Tibial nerve (tissue), 4 donors: ENCODE measurements at regions not wholly inside any gene's neighbourhood (a gene's known extent, or its start where the extent isn't known, plus 50 kb on each side); places are given as distances from the start of the nearest gene placed in this dataset.

Experiments used
- DNase-seq, 2 donors: peaks; one replicate each; pipeline ENCODE4 v3.0.0-alpha.2; 2019; ENCODE audit warnings: low spot score in 2 of 2
- H3K27ac ChIP-seq, 4 donors: fragments of 200-600 bp; sonication (generic) in 3 of 4; one replicate each; pipeline ENCODE4 v1.5.1; 2017 to 2019; ENCODE audit warnings: mild to moderate bottlenecking in 1 of 4
- H3K27me3 ChIP-seq, 2 donors: fragments of 200-600 bp; sonication (generic) in 1 of 2; one replicate each; pipeline versions ENCODE4 v1.5.1 to v1.6.0; 2017 to 2019
- H3K36me3 ChIP-seq, 3 donors: fragments of 200-600 bp; sonication (generic); one replicate each; pipeline ENCODE4 v1.5.1; 2018 to 2019
- H3K4me1 ChIP-seq, 4 donors: fragments of 200-600 bp; sonication (generic) in 3 of 4; one replicate each; pipeline ENCODE4 v1.5.1; 2017 to 2019
- H3K4me3 ChIP-seq, 4 donors: fragments of 200-600 bp; sonication (generic) in 3 of 4; one replicate each; pipeline ENCODE4 v1.5.1; 2017 to 2019; ENCODE audit warnings: mild to moderate bottlenecking in 1 of 4, moderate library complexity in 1 of 4
- H3K9me3 ChIP-seq, 4 donors: fragments of 200-600 bp; sonication (generic) in 3 of 4; one replicate each; pipeline ENCODE4 v1.5.1; 2017 to 2019
- EP300 ChIP-seq, 2 donors: sonication (generic); formaldehyde crosslinking; IDR thresholded peaks; one replicate each; pipeline ENCODE4 v1.6.1; 2017; ENCODE audit warnings: antibody characterized with exemption in 2 of 2, mild to moderate bottlenecking in 1 of 2
- POLR2A ChIP-seq, 2 donors: fragments of 450-650 bp; IDR thresholded peaks; one replicate each; pipeline ENCODE4 v1.6.1; 2017; ENCODE audit warnings: antibody characterized with exemption in 2 of 2, mild to moderate bottlenecking in 2 of 2, moderate library complexity in 2 of 2
- WGBS, 2 donors: methylation state at CpG; one replicate each; pipeline ENCODE4 v1.1.5; 2018; 5-methylcytosine and 5-hydroxymethylcytosine counted together
- TF ChIP-seq, protein P1 (sequence below), 5 experiments: fragments of 200-600 bp in 3 of 5; fragments of 450-650 bp in 2 of 5; sonication (generic) in 3 of 5; IDR thresholded peaks; one replicate each; pipeline ENCODE4 v1.5.1; 2016 to 2019; ENCODE audit warnings: antibody characterized with exemption in 5 of 5, mild to moderate bottlenecking in 3 of 5, moderate library complexity in 2 of 5

DNA sequence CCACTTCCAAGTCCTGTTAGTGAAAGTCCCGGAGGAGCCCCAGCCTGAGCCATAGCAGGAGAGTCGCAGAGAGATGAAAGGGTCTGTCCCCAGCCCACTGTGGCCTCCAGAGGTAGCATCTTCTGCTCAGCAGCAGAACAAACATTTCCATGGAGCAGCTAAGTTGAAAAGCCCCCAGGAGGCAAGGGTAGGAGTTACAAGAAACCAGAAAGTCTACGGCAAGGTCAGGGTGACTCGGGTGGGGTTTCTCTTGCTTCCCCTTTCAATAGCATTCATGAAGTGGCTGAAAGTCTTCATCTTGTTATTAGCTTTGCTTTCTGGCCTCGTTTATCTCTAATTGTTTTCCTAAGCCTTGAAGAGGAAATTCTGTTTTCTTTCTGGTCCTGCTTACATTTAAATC is 151.2 kb upstream of the DIO3 start:
- no peak overlapping the region for H3K4me3 ChIP-seq
- H3K36me3 ChIP-seq = no peaks in the 10 kb centered on the region
- WGBS, 2 donors = 44 to 51% methylated on average over 5 of the region's 5 CpGs
- no peaks in the 10 kb centered on the region for H3K9me3 ChIP-seq
- H3K27ac ChIP-seq = no peak overlapping the region
- H3K27me3 ChIP-seq = peaks cover 0 to 4% of the 10 kb centered on the region in 2 donors
- no peak for DNase-seq
- TF ChIP-seq, protein P1, sequence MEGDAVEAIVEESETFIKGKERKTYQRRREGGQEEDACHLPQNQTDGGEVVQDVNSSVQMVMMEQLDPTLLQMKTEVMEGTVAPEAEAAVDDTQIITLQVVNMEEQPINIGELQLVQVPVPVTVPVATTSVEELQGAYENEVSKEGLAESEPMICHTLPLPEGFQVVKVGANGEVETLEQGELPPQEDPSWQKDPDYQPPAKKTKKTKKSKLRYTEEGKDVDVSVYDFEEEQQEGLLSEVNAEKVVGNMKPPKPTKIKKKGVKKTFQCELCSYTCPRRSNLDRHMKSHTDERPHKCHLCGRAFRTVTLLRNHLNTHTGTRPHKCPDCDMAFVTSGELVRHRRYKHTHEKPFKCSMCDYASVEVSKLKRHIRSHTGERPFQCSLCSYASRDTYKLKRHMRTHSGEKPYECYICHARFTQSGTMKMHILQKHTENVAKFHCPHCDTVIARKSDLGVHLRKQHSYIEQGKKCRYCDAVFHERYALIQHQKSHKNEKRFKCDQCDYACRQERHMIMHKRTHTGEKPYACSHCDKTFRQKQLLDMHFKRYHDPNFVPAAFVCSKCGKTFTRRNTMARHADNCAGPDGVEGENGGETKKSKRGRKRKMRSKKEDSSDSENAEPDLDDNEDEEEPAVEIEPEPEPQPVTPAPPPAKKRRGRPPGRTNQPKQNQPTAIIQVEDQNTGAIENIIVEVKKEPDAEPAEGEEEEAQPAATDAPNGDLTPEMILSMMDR (IDR thresholded peaks at IDR 0.05) = no peak
- TF ChIP-seq EP300 (IDR thresholded peaks at IDR 0.05) (no peak), POLR2A (IDR thresholded peaks at IDR 0.05) (no peak)
- H3K4me1 ChIP-seq = peaks cover 0 to 15% (median 3%) of the 10 kb centered on the region in 4 donors

DNA sequence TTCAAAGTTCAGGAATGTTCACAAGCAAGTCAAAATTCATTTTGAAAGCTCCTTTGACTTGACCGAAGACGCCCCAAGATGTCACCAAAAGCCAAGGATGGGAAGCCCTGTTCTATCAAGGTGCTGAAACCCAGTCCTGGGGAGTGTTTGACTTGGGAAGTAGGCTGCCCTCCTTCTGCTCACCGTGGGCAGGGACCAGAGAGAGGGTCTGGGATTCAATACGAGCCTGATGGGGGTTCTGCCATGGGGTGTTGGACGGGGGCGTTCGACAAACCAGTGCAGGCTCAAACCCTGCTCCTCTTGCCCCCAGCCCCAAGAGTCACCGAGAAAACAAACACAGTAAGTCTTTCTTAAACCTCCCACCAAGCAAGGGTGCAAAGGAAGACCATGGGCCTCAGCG is 150.1 kb upstream of the DIO3 start:
- peaks cover 0 to 15% (median 2%) of the 10 kb centered on the region in 4 donors for H3K4me1 ChIP-seq
- peaks cover 0 to 4% of the 10 kb centered on the region in 2 donors for H3K27me3 ChIP-seq
- WGBS, 2 donors = 92% methylated on average over 8 to 9 of the region's 9 CpGs
- TF ChIP-seq, protein P1 (IDR thresholded peaks at IDR 0.05) = no peak
- no peak for TF ChIP-seq EP300 (IDR thresholded peaks at IDR 0.05)
- TF ChIP-seq POLR2A (IDR thresholded peaks at IDR 0.05) = no peak
- no peak overlapping the region for H3K27ac ChIP-seq
- no peak overlapping the region for H3K4me3 ChIP-seq
- no peak for DNase-seq
- no peaks in the 10 kb centered on the region for H3K9me3 ChIP-seq
- no peaks in the 10 kb centered on the region for H3K36me3 ChIP-seq

DNA sequence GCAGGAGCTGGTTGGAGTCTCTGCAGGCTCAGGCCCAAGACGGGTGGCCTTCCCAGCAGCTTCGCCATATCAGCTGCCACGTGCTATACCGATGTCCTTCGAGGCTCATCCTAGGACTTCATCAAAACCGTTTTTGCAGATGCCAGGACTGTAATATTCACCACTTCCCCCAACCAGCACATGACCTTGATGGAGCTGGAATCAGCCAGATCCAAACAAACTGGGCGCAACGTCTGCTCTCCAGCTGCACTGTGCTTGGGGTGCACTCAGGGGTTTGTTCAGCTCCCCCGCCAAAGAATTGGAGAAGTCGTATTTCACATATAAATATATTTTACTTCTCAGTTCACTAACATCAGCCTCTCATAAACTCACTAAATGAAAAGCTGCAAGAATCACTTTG is 149.5 kb upstream of the DIO3 start:
- no peak for DNase-seq
- H3K9me3 ChIP-seq = no peaks in the 10 kb centered on the region
- H3K27ac ChIP-seq = no peak overlapping the region
- no peak overlapping the region for H3K4me3 ChIP-seq
- H3K36me3 ChIP-seq = no peaks in the 10 kb centered on the region
- TF ChIP-seq EP300 (IDR thresholded peaks at IDR 0.05) = no peak
- TF ChIP-seq, protein P1 (IDR thresholded peaks at IDR 0.05) = no peak
- H3K27me3 ChIP-seq = peaks cover 0 to 1% of the 10 kb centered on the region in 2 donors
- peaks cover 0 to 15% (median 2%) of the 10 kb centered on the region in 4 donors for H3K4me1 ChIP-seq
- 89 to 93% methylated on average over 10 of the region's 10 CpGs for WGBS, 2 donors

DNA sequence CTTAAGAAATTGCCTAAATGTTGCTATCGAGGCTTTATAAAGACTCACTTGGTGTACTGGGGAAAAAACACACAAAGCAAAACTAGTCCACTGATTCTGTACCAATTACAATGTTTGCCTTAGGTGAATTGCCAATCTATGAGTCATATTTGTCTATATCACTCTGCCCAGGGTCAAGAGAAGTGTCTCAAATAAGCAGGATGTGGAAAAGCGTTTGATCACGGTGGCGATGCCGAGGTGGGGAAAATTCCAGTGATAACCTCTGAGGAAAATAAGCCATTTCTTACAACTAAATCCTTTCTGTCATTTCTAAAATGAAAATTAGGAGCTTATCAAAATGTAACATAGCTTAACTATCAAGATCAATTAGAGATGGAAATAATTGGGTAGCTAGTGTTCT is 148.6 kb upstream of the DIO3 start:
- TF ChIP-seq EP300 (IDR thresholded peaks at IDR 0.05) (no peak), POLR2A (IDR thresholded peaks at IDR 0.05) (no peak)
- TF ChIP-seq, protein P1 (IDR thresholded peaks at IDR 0.05) = no peak
- Histone ChIP-seq H3K4me3 (no peak overlapping the region), H3K36me3 (no peaks in the 10 kb centered on the region), H3K27ac (no peak overlapping the region), H3K27me3 (no peaks in the 10 kb centered on the region), H3K9me3 (peaks cover 0 to 6% (median 0%) of the 10 kb centered on the region in 4 donors), H3K4me1 (peaks cover 0 to 8% (median 1%) of the 10 kb centered on the region in 4 donors)
- DNase-seq = no peak
- 57 to 79% methylated on average over 5 of the region's 5 CpGs for WGBS, 2 donors

DNA sequence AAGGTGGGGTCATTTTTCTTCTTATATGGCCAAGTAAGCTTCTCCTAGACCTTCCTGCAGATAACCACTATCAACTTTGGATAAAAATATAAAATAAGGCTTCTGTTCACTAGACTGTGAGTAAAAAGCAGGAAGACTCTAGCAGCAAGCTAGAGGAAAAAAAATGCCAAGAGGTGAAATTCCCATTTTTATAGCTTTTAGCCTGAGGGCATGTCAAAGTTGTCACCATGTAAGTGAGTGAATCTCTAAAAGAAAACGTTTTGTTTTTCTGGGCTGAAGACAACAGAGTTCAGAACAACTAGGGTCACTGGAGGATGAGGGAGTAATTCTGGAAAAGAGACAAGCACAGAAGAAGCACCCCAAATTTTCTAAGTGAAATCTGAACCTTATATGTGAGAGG is 143.9 kb upstream of the DIO3 start:
- H3K4me1 ChIP-seq = no peaks in the 10 kb centered on the region
- DNase-seq = no peak
- no peak overlapping the region for H3K27ac ChIP-seq
- H3K27me3 ChIP-seq = no peaks in the 10 kb centered on the region
- no peaks in the 10 kb centered on the region for H3K36me3 ChIP-seq
- H3K9me3 ChIP-seq = peaks cover 0 to 8% (median 0%) of the 10 kb centered on the region in 4 donors
- no peak overlapping the region for H3K4me3 ChIP-seq
- TF ChIP-seq EP300 (IDR thresholded peaks at IDR 0.05) (no peak), POLR2A (IDR thresholded peaks at IDR 0.05) (no peak)
- TF ChIP-seq, protein P1 (IDR thresholded peaks at IDR 0.05) = no peak
- 17% methylated on average over 1 of the region's 1 CpG for WGBS, 2 donors
